HepG2 (cell line): ENCODE measurements at regions not wholly inside any gene's neighbourhood (a gene's known extent, or its start where the extent isn't known, plus 50 kb on each side); places are given as distances from the start of the nearest gene placed in this dataset.

ENCODE experiments used
- ADNP ChIP-seq: sonication (generic); formaldehyde crosslinking; IDR thresholded peaks from 2 replicates; pipeline ENCODE4 v1.4.0; 2020; ENCODE audit warnings: missing genetic modification reagents
- BORCS8-MEF2B ChIP-seq: sonication (generic); formaldehyde crosslinking; IDR thresholded peaks from 2 replicates; pipeline ENCODE4 v1.8.0; 2022; ENCODE audit warnings: mild to moderate bottlenecking, missing genetic modification reagents
- BRD4 ChIP-seq: sonication (generic); formaldehyde crosslinking; IDR thresholded peaks from 2 replicates; pipeline ENCODE4 v1.4.0; 2020; ENCODE audit warnings: missing genetic modification reagents
- CEBPG ChIP-seq: IDR thresholded peaks from 2 replicates; pipeline ENCODE4 v1.6.1; 2016
- HIVEP1 ChIP-seq: sonication (generic); formaldehyde crosslinking; IDR thresholded peaks from 2 replicates; pipeline ENCODE4 v1.4.0; 2020; ENCODE audit warnings: mild to moderate bottlenecking, missing genetic modification reagents
- HOXA5 ChIP-seq: sonication (generic); formaldehyde crosslinking; IDR thresholded peaks from 2 replicates; pipeline ENCODE4 v1.4.0; 2020; ENCODE audit warnings: missing genetic modification reagents
- HOXD1 ChIP-seq: sonication (generic); formaldehyde crosslinking; IDR thresholded peaks from 2 replicates; pipeline ENCODE4 v1.5.0; 2020; ENCODE audit warnings: missing genetic modification reagents
- MTF2 ChIP-seq: sonication (generic); formaldehyde crosslinking; IDR thresholded peaks from 2 replicates; pipeline ENCODE4 v1.5.0; 2020; ENCODE audit warnings: missing genetic modification reagents, borderline replicate concordance
- MYC ChIP-seq: sonication (generic); formaldehyde crosslinking; IDR thresholded peaks from 2 replicates; pipeline ENCODE4 v1.9.0; 2021; ENCODE audit warnings: missing genetic modification reagents, borderline replicate concordance
- NONO ChIP-seq, 2 experiments: fragments of 450-650 bp in 1 of 2; sonication (generic) in 1 of 2; formaldehyde crosslinking in 1 of 2; IDR thresholded peaks in 1 of 2; conservative IDR thresholded peaks in 1 of 2; 2 replicates each; pipeline versions ENCODE4 v1.6.1 to v1.8.0; 2017 to 2022; ENCODE audit warnings: mild to moderate bottlenecking in 1 of 2, missing genetic modification reagents in 1 of 2, moderate library complexity in 1 of 2
- NRL ChIP-seq: sonication (generic); formaldehyde crosslinking; IDR thresholded peaks from 2 replicates; pipeline ENCODE4 v1.5.0; 2020; ENCODE audit warnings: missing genetic modification reagents, mild to moderate bottlenecking, moderate library complexity, borderline replicate concordance
- PAWR ChIP-seq: sonication (generic); formaldehyde crosslinking; IDR thresholded peaks from 2 replicates; pipeline ENCODE4 v1.4.0; 2020; ENCODE audit warnings: missing genetic modification reagents, mild to moderate bottlenecking, borderline replicate concordance
- RXRB ChIP-seq: IDR thresholded peaks from 2 replicates; pipeline ENCODE4 v1.6.1; 2016; ENCODE audit warnings: borderline replicate concordance, missing genetic modification reagents, missing compliant biosample characterization
- SOX5 ChIP-seq: IDR thresholded peaks from 2 replicates; pipeline ENCODE4 v1.6.1; 2016; ENCODE audit warnings: borderline replicate concordance
- SUZ12 ChIP-seq: fragments of 150-350 bp; IDR thresholded peaks from 2 replicates; pipeline ENCODE4 v1.6.1; 2014; ENCODE audit warnings: low read depth, low read length
- ZIK1 ChIP-seq: sonication (generic); formaldehyde crosslinking; IDR thresholded peaks from 2 replicates; pipeline ENCODE4 v1.5.0; 2020; ENCODE audit warnings: mild to moderate bottlenecking, low read depth, missing genetic modification reagents, borderline replicate concordance
- ZKSCAN8 ChIP-seq: IDR thresholded peaks from 2 replicates; pipeline ENCODE4 v1.6.1; 2016; ENCODE audit warnings: borderline replicate concordance, missing genetic modification reagents, missing compliant biosample characterization
- ZNF207 ChIP-seq: fragments of 450-650 bp; IDR thresholded peaks from 2 replicates; pipeline ENCODE4 v1.6.1; 2016; ENCODE audit warnings: antibody characterized with exemption, borderline replicate concordance
- ZNF296 ChIP-seq: sonication (generic); formaldehyde crosslinking; conservative IDR thresholded peaks from 2 replicates; pipeline ENCODE4 v1.5.0; 2020; ENCODE audit warnings: mild to moderate bottlenecking, missing genetic modification reagents
- ZNF34 ChIP-seq: sonication (generic); formaldehyde crosslinking; IDR thresholded peaks from 2 replicates; pipeline ENCODE4 v1.4.0; 2020; ENCODE audit warnings: mild to moderate bottlenecking, missing genetic modification reagents, borderline replicate concordance
- ZNF570 ChIP-seq: sonication (generic); formaldehyde crosslinking; IDR thresholded peaks from 2 replicates; pipeline ENCODE4 v1.4.0; 2020; ENCODE audit warnings: mild to moderate bottlenecking, missing genetic modification reagents, borderline replicate concordance
- ZNF629 ChIP-seq: sonication (generic); formaldehyde crosslinking; conservative IDR thresholded peaks from 2 replicates; pipeline ENCODE4 v1.5.0; 2020; ENCODE audit warnings: missing genetic modification reagents
- ZNF674 ChIP-seq: sonication (generic); formaldehyde crosslinking; IDR thresholded peaks from 2 replicates; pipeline ENCODE4 v1.5.0; 2020; ENCODE audit warnings: low read depth, mild to moderate bottlenecking, missing genetic modification reagents
- ZNF790 ChIP-seq: sonication (generic); formaldehyde crosslinking; IDR thresholded peaks from 2 replicates; pipeline ENCODE4 v1.8.0; 2022; ENCODE audit warnings: missing genetic modification reagents, mild to moderate bottlenecking, borderline replicate concordance
- ZSCAN31 ChIP-seq: sonication (generic); formaldehyde crosslinking; IDR thresholded peaks from 2 replicates; pipeline ENCODE4 v1.5.0; 2020; ENCODE audit warnings: low read depth, mild to moderate bottlenecking, missing genetic modification reagents
- TF ChIP-seq, protein P1 (sequence below): sonication (generic); formaldehyde crosslinking; IDR thresholded peaks from 2 replicates; pipeline ENCODE4 v1.5.0; 2020; ENCODE audit warnings: mild to moderate bottlenecking, low read depth, missing genetic modification reagents, borderline replicate concordance
- TF ChIP-seq, protein P2 (sequence below): sonication (generic); formaldehyde crosslinking; IDR thresholded peaks from 2 replicates; pipeline ENCODE4 v1.5.1; 2020; ENCODE audit warnings: mild to moderate bottlenecking, moderate library complexity, missing genetic modification reagents
- TF ChIP-seq, protein P3 (sequence below): sonication (generic); formaldehyde crosslinking; IDR thresholded peaks from 2 replicates; pipeline ENCODE4 v1.4.0; 2020; ENCODE audit warnings: mild to moderate bottlenecking, missing genetic modification reagents
- TF ChIP-seq, protein P4 (sequence below): sonication (generic); formaldehyde crosslinking; IDR thresholded peaks from 2 replicates; pipeline ENCODE4 v1.4.0; 2020; ENCODE audit warnings: missing genetic modification reagents, mild to moderate bottlenecking, borderline replicate concordance

DNA sequence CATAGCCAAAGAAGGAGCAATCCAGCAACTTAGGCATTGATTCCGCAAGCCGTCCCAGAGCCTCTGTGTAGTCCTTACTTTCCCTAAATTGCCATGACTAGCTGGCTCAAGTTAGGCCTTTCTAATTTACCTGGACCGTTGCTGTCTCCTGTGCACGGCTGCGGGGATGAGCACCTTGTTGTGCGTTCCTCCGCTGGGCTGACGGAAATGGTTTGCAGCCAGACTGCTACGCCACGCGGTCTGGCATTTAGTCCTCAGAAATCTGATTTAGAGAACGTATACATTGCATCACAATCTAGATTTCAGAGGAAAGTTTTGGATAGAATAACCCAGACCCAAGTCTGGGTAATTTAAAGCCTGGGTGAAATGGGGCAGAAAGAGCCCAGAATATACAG, 133.2 kb upstream of the ARHGAP5 start (continued):
- TF ChIP-seq ZNF34 (CRISPR knock-in tag) = peak; percentile 9; the same call in 1 of the 2 replicates
- no peak for TF ChIP-seq ZNF207
- no peak for TF ChIP-seq MTF2 (CRISPR knock-in tag)
- no peak for TF ChIP-seq BORCS8-MEF2B (CRISPR knock-in tag)
- no peak for TF ChIP-seq ZNF296
- TF ChIP-seq, protein P1, sequence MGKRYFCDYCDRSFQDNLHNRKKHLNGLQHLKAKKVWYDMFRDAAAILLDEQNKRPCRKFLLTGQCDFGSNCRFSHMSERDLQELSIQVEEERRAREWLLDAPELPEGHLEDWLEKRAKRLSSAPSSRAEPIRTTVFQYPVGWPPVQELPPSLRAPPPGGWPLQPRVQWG (CRISPR knock-in tag) = no peak
- TF ChIP-seq BRD4 (CRISPR knock-in tag) = no peak
- TF ChIP-seq ZNF790 = peak; percentile 57; the same call in 1 of the 2 replicates
- no peak for TF ChIP-seq ZIK1
- TF ChIP-seq SUZ12 = no peak
- TF ChIP-seq PAWR (CRISPR knock-in tag) = no peak
- no peak for TF ChIP-seq NRL (CRISPR knock-in tag)
- TF ChIP-seq ZSCAN31 (CRISPR knock-in tag) = no peak
- no peak for TF ChIP-seq RXRB (CRISPR knock-in tag)
- no peak for TF ChIP-seq ZNF629 (CRISPR knock-in tag)
- no peak for TF ChIP-seq HOXA5
- TF ChIP-seq NONO (IDR thresholded peaks at IDR 0.05) = no peak
- no peak for TF ChIP-seq NONO (CRISPR knock-in tag; conservative IDR thresholded peaks at IDR 0.05)
- TF ChIP-seq, protein P2, sequence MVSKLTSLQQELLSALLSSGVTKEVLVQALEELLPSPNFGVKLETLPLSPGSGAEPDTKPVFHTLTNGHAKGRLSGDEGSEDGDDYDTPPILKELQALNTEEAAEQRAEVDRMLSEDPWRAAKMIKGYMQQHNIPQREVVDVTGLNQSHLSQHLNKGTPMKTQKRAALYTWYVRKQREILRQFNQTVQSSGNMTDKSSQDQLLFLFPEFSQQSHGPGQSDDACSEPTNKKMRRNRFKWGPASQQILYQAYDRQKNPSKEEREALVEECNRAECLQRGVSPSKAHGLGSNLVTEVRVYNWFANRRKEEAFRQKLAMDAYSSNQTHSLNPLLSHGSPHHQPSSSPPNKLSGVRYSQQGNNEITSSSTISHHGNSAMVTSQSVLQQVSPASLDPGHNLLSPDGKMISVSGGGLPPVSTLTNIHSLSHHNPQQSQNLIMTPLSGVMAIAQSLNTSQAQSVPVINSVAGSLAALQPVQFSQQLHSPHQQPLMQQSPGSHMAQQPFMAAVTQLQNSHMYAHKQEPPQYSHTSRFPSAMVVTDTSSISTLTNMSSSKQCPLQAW (CRISPR knock-in tag) = no peak
- TF ChIP-seq, protein P3, sequence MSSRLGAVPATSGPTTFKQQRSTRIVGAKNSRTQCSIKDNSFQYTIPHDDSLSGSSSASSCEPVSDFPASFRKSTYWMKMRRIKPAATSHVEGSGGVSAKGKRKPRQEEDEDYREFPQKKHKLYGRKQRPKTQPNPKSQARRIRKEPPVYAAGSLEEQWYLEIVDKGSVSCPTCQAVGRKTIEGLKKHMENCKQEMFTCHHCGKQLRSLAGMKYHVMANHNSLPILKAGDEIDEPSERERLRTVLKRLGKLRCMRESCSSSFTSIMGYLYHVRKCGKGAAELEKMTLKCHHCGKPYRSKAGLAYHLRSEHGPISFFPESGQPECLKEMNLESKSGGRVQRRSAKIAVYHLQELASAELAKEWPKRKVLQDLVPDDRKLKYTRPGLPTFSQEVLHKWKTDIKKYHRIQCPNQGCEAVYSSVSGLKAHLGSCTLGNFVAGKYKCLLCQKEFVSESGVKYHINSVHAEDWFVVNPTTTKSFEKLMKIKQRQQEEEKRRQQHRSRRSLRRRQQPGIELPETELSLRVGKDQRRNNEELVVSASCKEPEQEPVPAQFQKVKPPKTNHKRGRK (CRISPR knock-in tag) = no peak
- TF ChIP-seq ZNF674 = no peak
- TF ChIP-seq, protein P4, sequence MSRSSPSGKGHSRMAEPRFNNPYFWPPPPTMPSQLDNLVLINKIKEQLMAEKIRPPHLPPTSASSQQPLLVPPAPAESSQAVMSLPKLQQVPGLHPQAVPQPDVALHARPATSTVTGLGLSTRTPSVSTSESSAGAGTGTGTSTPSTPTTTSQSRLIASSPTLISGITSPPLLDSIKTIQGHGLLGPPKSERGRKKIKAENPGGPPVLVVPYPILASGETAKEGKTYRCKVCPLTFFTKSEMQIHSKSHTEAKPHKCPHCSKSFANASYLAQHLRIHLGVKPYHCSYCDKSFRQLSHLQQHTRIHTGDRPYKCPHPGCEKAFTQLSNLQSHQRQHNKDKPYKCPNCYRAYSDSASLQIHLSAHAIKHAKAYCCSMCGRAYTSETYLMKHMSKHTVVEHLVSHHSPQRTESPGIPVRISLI (CRISPR knock-in tag) = no peak
- no peak for TF ChIP-seq MYC (CRISPR knock-in tag)
- TF ChIP-seq HOXD1 = no peak
- TF ChIP-seq ADNP = no peak
- no peak for TF ChIP-seq ZKSCAN8 (CRISPR knock-in tag)
- no peak for TF ChIP-seq HIVEP1 (CRISPR knock-in tag)
- no peak; the same call in 1 of the 2 replicates for TF ChIP-seq ZNF570 (CRISPR knock-in tag)
- TF ChIP-seq SOX5 = no peak
- peak; percentile 30; the same call in 1 of the 2 replicates for TF ChIP-seq CEBPG (CRISPR knock-in tag)
